B cell (primary cell): ENCODE measurements at regions not wholly inside any gene's neighbourhood (a gene's known extent, or its start where the extent isn't known, plus 50 kb on each side); places are given as distances from the start of the nearest gene placed in this dataset.

Experiments
- ATAC-seq: fragments of 200-7000 bp; cut with Tn5 transposase; one replicate; pipeline ENCODE4 v1.10.0; 2021; ENCODE audit warnings: low read depth, mild to moderate bottlenecking, moderate number of reproducible peaks, moderate library complexity
- CTCF ChIA-PET: fragments of 350-600 bp; sonication (Branson Sonifier 250); formaldehyde crosslinking; loops from one replicate; lab custom pipeline; 2021; ENCODE audit warnings: antibody characterized with exemption, inconsistent platforms; lab: Charles Lee
- POLR2A ChIA-PET: fragments of 350-600 bp; sonication (Branson Sonifier 250); formaldehyde crosslinking; loops from one replicate; lab custom pipeline; 2021; ENCODE audit warnings: antibody characterized with exemption; lab: Charles Lee
- DNase-seq: peaks from one replicate; pipeline ENCODE4 v3.0.0; 2013
- H2AFZ ChIP-seq: 2 replicates; pipeline ENCODE4 v1.6.1; 2012; ENCODE audit warnings: mild to moderate bottlenecking, low read depth, low read length; ENCODE audit not compliant: insufficient read depth, poor library complexity, severe bottlenecking
- H3K27ac ChIP-seq, 2 donors: 1 replicate in 1 of 2; 2 replicates in 1 of 2; pipeline ENCODE4 v1.5.1; 2012 to 2013; ENCODE audit warnings: low read length in 2 of 2, mild to moderate bottlenecking in 2 of 2, moderate library complexity in 1 of 2
- H3K27me3 ChIP-seq, 4 experiments: fragments of 200-600 bp in 1 of 4; sonication (generic) in 1 of 4; replicated peaks in 1 of 4; 1 replicate in 2 of 4; 2 replicates in 2 of 4; pipeline versions ENCODE4 v1.6.1 to v1.7.0; 2013 to 2016; ENCODE audit warnings: low read length in 3 of 4, mild to moderate bottlenecking in 2 of 4, mixed read lengths in 1 of 4, moderate library complexity in 1 of 4; ENCODE audit not compliant: insufficient read depth in 4 of 4, control insufficient read depth in 3 of 4; ENCODE audit errors: control extremely low read depth in 1 of 4
- H3K36me3 ChIP-seq, 2 experiments: replicated peaks in 1 of 2; 1 replicate in 1 of 2; 2 replicates in 1 of 2; pipeline versions ENCODE4 v1.6.1 to v1.7.1; 2013; ENCODE audit warnings: low read length in 1 of 2; ENCODE audit not compliant: insufficient read depth in 2 of 2, control insufficient read depth in 1 of 2; ENCODE audit errors: control extremely low read depth in 1 of 2, extremely low read depth in 1 of 2
- H3K4me1 ChIP-seq, 2 donors: fragments of 200-600 bp in 1 of 2; sonication (generic) in 1 of 2; 1 replicate in 1 of 2; 2 replicates in 1 of 2; pipeline versions ENCODE4 v1.5.1 to v1.6.1; 2013 to 2017; ENCODE audit warnings: low read length in 2 of 2; ENCODE audit not compliant: control insufficient read depth in 2 of 2, insufficient read depth in 2 of 2
- H3K4me2 ChIP-seq: replicated peaks from 2 replicates; pipeline ENCODE3; 2012; ENCODE audit warnings: mild to moderate bottlenecking, low read depth, low read length; ENCODE audit not compliant: poor library complexity, severe bottlenecking
- H3K4me3 ChIP-seq, 5 experiments: fragments of 200-600 bp in 1 of 5; sonication (generic) in 1 of 5; 1 replicate in 3 of 5; 2 replicates in 2 of 5; pipeline versions ENCODE4 v1.5.1 to v1.7.0; 2011 to 2016; ENCODE audit warnings: low read length in 4 of 5, mild to moderate bottlenecking in 4 of 5, low read depth in 2 of 5, control low read depth in 1 of 5, moderate library complexity in 1 of 5; ENCODE audit not compliant: insufficient read depth in 1 of 5; ENCODE audit errors: control extremely low read depth in 1 of 5, extremely low read depth in 1 of 5
- H3K79me2 ChIP-seq: fragments of 200-600 bp; sonication (generic); one replicate; pipeline ENCODE4 v1.6.0; 2016; ENCODE audit warnings: low read length; ENCODE audit not compliant: control insufficient read depth, insufficient read depth
- H3K9ac ChIP-seq: fragments of 200-600 bp; sonication (generic); 2 replicates; pipeline ENCODE4 v1.6.1; 2017; ENCODE audit warnings: mild to moderate bottlenecking, low read length, moderate library complexity
- H3K9me3 ChIP-seq, 3 donors: one replicate each; pipeline versions ENCODE4 v1.6.1 to v1.7.1; 2013; ENCODE audit warnings: low read length in 2 of 3; ENCODE audit not compliant: control insufficient read depth in 2 of 3, insufficient read depth in 1 of 3; ENCODE audit errors: control extremely low read depth in 1 of 3
- H4K20me1 ChIP-seq: 2 replicates; pipeline ENCODE4 v1.6.0; 2012; ENCODE audit warnings: mild to moderate bottlenecking, low read length; ENCODE audit not compliant: insufficient read depth, control insufficient read depth, poor library complexity, severe bottlenecking
- H3K27ac Mint-ChIP-seq: one replicate; pipeline ENCODE4 v1.8.0; 2021; ENCODE audit warnings: mixed read lengths
- H3K27me3 Mint-ChIP-seq: one replicate; pipeline ENCODE4 v1.8.0; 2021; ENCODE audit warnings: mixed read lengths
- H3K4me1 Mint-ChIP-seq: one replicate; pipeline ENCODE4 v1.8.0; 2021; ENCODE audit warnings: mixed read lengths
- H3K4me3 Mint-ChIP-seq: one replicate; pipeline ENCODE4 v1.8.0; 2021; ENCODE audit warnings: mixed read lengths
- H3K9me3 Mint-ChIP-seq: one replicate; pipeline ENCODE4 v1.8.0; 2022; ENCODE audit warnings: mixed read lengths; ENCODE audit not compliant: insufficient read depth
- CTCF ChIP-seq: fragments of 200-600 bp; IDR thresholded peaks from one replicate; pipeline ENCODE4 v1.8.0; 2022; ENCODE audit warnings: antibody characterized with exemption, mild to moderate bottlenecking
- EZH2 ChIP-seq: IDR thresholded peaks from 2 replicates; pipeline ENCODE4 v1.6.1; 2012; ENCODE audit warnings: borderline replicate concordance, low read depth, mild to moderate bottlenecking, moderate library complexity, low read length; ENCODE audit not compliant: insufficient read depth, poor library complexity, severe bottlenecking
- WGBS: methylation state at CpG from one replicate; pipeline ENCODE4 v1.1.5; 2013; ENCODE audit warnings: missing lambda C conversion rate; ENCODE audit not compliant: insufficient coverage; 5-methylcytosine and 5-hydroxymethylcytosine counted together
- intact Hi-C: fragments of 100-400 bp; cut with micrococcal nuclease; formaldehyde crosslinking; loops from one replicate; pipeline ENCODE4 v1.10.0; 2022

GRCh38 chr18:62457877-62458276 is 64.9 kb upstream of the ZCCHC2 start:
- CTCF ChIA-PET = no interaction called here
- H4K20me1 ChIP-seq = no peaks in the 10 kb centered on the region
- Mint-ChIP-seq H3K9me3 (no peaks in the 10 kb centered on the region), H3K4me3 (no peak overlapping the region), H3K27ac (no peak overlapping the region), H3K4me1 (peaks cover 1% of the 10 kb centered on the region), H3K27me3 (peaks cover 21% of the 10 kb centered on the region)
- H3K9ac ChIP-seq = no peak overlapping the region
- no peak overlapping the region for H3K4me3 ChIP-seq
- no peak overlapping the region for H3K4me2 ChIP-seq
- no peaks in the 10 kb centered on the region for H3K36me3 ChIP-seq
- ATAC-seq = no peak
- WGBS = 83% methylated on average over 2 of the region's 3 CpGs
- POLR2A ChIA-PET = no interaction called here
- no peaks in the 10 kb centered on the region for H3K79me2 ChIP-seq
- no peak for TF ChIP-seq EZH2
- no peak for TF ChIP-seq CTCF
- H3K27ac ChIP-seq = no peak overlapping the region
- no peak overlapping the region for H2AFZ ChIP-seq
- H3K27me3 ChIP-seq = no peaks in the 10 kb centered on the region
- intact Hi-C loops = no loop called here
- no peaks in the 10 kb centered on the region for H3K4me1 ChIP-seq
- no peak for DNase-seq
- H3K9me3 ChIP-seq = no peaks in the 10 kb centered on the region

- CTCF ChIA-PET = no interaction called here
- no peak overlapping the region for H3K4me3 ChIP-seq
- no peaks in the 10 kb centered on the region for H3K36me3 ChIP-seq
- no peaks in the 10 kb centered on the region for H3K79me2 ChIP-seq
- TF ChIP-seq EZH2 (no peak), CTCF (no peak)
- H3K9me3 ChIP-seq = no peaks in the 10 kb centered on the region
- Mint-ChIP-seq H3K4me1 (peaks cover 1% of the 10 kb centered on the region), H3K27me3 (peaks cover 19% of the 10 kb centered on the region), H3K4me3 (no peak overlapping the region), H3K9me3 (no peaks in the 10 kb centered on the region), H3K27ac (no peak overlapping the region)
- no peaks in the 10 kb centered on the region for H3K27me3 ChIP-seq
- no peak overlapping the region for H3K27ac ChIP-seq
- DNase-seq (no peak), ATAC-seq (no peak)
- H3K9ac ChIP-seq = no peak overlapping the region
- H3K4me1 ChIP-seq = no peaks in the 10 kb centered on the region
- POLR2A ChIA-PET = no interaction called here
- no peak overlapping the region for H2AFZ ChIP-seq
- H3K4me2 ChIP-seq = no peak overlapping the region
- intact Hi-C loops = no loop called here
- no peaks in the 10 kb centered on the region for H4K20me1 ChIP-seq
- no CpG with 5 or more reads among the region's 2 CpGs for WGBS
These were observed 64.5 kb upstream of the ZCCHC2 start for GRCh38 chr18:62458346-62458745.
